Small intestine (tissue), 7 donors: ENCODE measurements at regions not wholly inside any gene's neighbourhood (a gene's known extent, or its start where the extent isn't known, plus 50 kb on each side); places are given as distances from the start of the nearest gene placed in this dataset.

Source experiments
- DNase-seq, 2 donors: peaks; one replicate each; pipeline versions ENCODE4 v3.0.0 to v3.0.0-alpha.2; 2013
- FAIRE-seq: peaks from 2 replicates; lab custom pipeline; 2012; peaks lifted over from hg19 to GRCh38; lab: Jason Lieb, UNC
- H3K27ac ChIP-seq, 3 donors: one replicate each; pipeline ENCODE4 v1.5.1; 2013; ENCODE audit warnings: low read length in 2 of 3, mild to moderate bottlenecking in 2 of 3, control low read depth in 1 of 3, inconsistent platforms in 1 of 3, low read depth in 1 of 3, moderate library complexity in 1 of 3
- H3K27me3 ChIP-seq, 3 donors: one replicate each; pipeline ENCODE4 v1.6.1; 2013; ENCODE audit warnings: low read length in 3 of 3, inconsistent platforms in 1 of 3; ENCODE audit not compliant: control insufficient read depth in 3 of 3, insufficient read depth in 3 of 3
- H3K36me3 ChIP-seq, 3 donors: one replicate each; pipeline ENCODE4 v1.6.1; 2013; ENCODE audit warnings: low read length in 3 of 3, inconsistent platforms in 1 of 3, low read depth in 1 of 3, mild to moderate bottlenecking in 1 of 3, moderate library complexity in 1 of 3; ENCODE audit not compliant: control insufficient read depth in 3 of 3, insufficient read depth in 2 of 3
- H3K4me1 ChIP-seq, 3 donors: one replicate each; pipeline ENCODE4 v1.6.1; 2013; ENCODE audit warnings: low read length in 2 of 3, inconsistent platforms in 1 of 3, low read depth in 1 of 3, mild to moderate bottlenecking in 1 of 3, moderate library complexity in 1 of 3; ENCODE audit not compliant: control insufficient read depth in 3 of 3, insufficient read depth in 2 of 3
- H3K4me3 ChIP-seq, 3 donors: one replicate each; pipeline ENCODE4 v1.5.1; 2013; ENCODE audit warnings: low read length in 3 of 3, control low read depth in 1 of 3, inconsistent platforms in 1 of 3, low read depth in 1 of 3, mild to moderate bottlenecking in 1 of 3, moderate library complexity in 1 of 3
- H3K9me3 ChIP-seq, 2 donors: one replicate each; pipeline ENCODE4 v1.6.1; 2013; ENCODE audit warnings: low read depth in 1 of 2, low read length in 1 of 2; ENCODE audit not compliant: control insufficient read depth in 2 of 2, insufficient read depth in 1 of 2
- WGBS, 3 donors: extraction: QIAGEN DNeasy Blood & Tissue Kit; methylation state at CpG; one replicate each; pipeline ENCODE4 v1.1.7; 2013; 5-methylcytosine and 5-hydroxymethylcytosine counted together
- donor health status: healthy with polysubstance abuse.
- donor health status: control.
- donor health status: control.
- donor health status: Bipolar disorder and iron deficiency.
- donor health status: healthy.

GRCh38 chr1:69076631-69077030 lies 491.1 kb upstream of the LRRC7 start:
- no peaks in the 10 kb centered on the region for H3K36me3 ChIP-seq
- no peak for DNase-seq
- H3K4me3 ChIP-seq, result no peak overlapping the region
- H3K4me1 ChIP-seq, result no peaks in the 10 kb centered on the region
- no peaks in the 10 kb centered on the region for H3K27me3 ChIP-seq
- peaks cover 0 to 14% of the 10 kb centered on the region in 2 donors for H3K9me3 ChIP-seq
- no peak for FAIRE-seq
- 47 to 56% (median 49%) methylated on average over 3 of the region's 3 CpGs for WGBS, 3 donors
- no peak overlapping the region for H3K27ac ChIP-seq

GRCh38 chr1:69077198-69077597 lies 490.5 kb upstream of the LRRC7 start:
- no peaks in the 10 kb centered on the region for H3K4me1 ChIP-seq
- no peak overlapping the region for H3K27ac ChIP-seq
- no peaks in the 10 kb centered on the region for H3K27me3 ChIP-seq
- no peaks in the 10 kb centered on the region for H3K36me3 ChIP-seq
- H3K4me3 ChIP-seq, result no peak overlapping the region
- WGBS, 3 donors, result 81 to 91% (median 87%) methylated on average over 1 of the region's 1 CpG
- peaks cover 0 to 8% of the 10 kb centered on the region in 2 donors for H3K9me3 ChIP-seq
- FAIRE-seq (no peak), DNase-seq (no peak)

DNA sequence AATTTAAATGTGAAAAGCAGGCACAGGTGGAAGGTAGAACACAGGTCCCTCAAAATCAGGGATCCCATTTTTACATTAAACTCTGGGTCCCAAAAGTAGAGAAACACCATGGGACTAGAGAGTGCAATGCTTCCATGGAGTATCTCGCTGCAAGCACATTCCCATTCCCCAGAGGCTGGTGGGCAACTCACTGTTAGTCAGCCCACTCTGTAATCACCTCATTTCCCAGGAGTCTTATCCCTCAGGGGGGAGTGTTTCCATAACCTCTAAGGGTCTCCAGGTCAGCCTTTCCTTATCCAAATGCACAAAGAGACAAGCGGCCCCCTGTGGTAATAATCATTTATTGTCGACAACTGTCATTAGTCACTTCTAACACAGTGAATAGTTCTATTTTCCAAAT lies 490.1 kb upstream of the LRRC7 start:
- Histone ChIP-seq H3K4me1 (no peaks in the 10 kb centered on the region), H3K27ac (no peak overlapping the region), H3K36me3 (no peaks in the 10 kb centered on the region), H3K9me3 (peaks cover 0 to 7% of the 10 kb centered on the region in 2 donors), H3K4me3 (no peak overlapping the region), H3K27me3 (no peaks in the 10 kb centered on the region)
- no peak for DNase-seq
- FAIRE-seq, result no peak
- 68 to 79% (median 78%) methylated on average over 3 of the region's 3 CpGs for WGBS, 3 donors

DNA sequence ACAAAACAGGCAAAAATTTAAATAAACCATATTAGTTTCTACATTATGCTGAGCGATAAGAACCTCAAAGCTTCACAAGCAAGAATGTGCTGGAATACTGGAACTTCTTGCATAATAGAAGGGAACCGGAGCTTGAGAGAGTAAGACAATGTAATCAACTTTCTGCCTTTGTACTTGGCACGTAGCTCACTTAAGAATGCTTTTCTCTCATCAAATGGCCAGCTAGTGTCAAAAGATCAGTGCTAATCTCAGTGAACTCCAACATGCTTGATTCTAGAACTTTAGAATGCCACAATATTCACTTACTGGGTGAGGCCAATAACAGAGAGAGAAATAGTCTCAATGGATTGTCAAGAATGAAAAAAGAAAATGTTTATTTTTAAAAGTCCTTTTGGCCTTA lies 486.1 kb upstream of the LRRC7 start:
- FAIRE-seq, result no peak
- no peaks in the 10 kb centered on the region for H3K4me1 ChIP-seq
- no peaks in the 10 kb centered on the region for H3K27me3 ChIP-seq
- H3K27ac ChIP-seq, result no peak overlapping the region
- H3K4me3 ChIP-seq, result no peak overlapping the region
- no peaks in the 10 kb centered on the region for H3K36me3 ChIP-seq
- H3K9me3 ChIP-seq, result no peaks in the 10 kb centered on the region
- no peak for DNase-seq
- WGBS, 3 donors, result 56 to 71% (median 67%) methylated on average over 3 of the region's 3 CpGs

- no peak for DNase-seq
- WGBS, 3 donors, result 56 to 64% (median 61%) methylated on average over 4 of the region's 4 CpGs
- Histone ChIP-seq H3K27ac (no peak overlapping the region), H3K4me1 (no peaks in the 10 kb centered on the region), H3K36me3 (no peaks in the 10 kb centered on the region), H3K4me3 (no peak overlapping the region), H3K27me3 (no peaks in the 10 kb centered on the region), H3K9me3 (no peaks in the 10 kb centered on the region)
- no peak for FAIRE-seq
These were observed 485.4 kb upstream of the LRRC7 start for GRCh38 chr1:69082312-69082711.

- no peaks in the 10 kb centered on the region for H3K4me1 ChIP-seq
- H3K4me3 ChIP-seq, result no peak overlapping the region
- FAIRE-seq (no peak), DNase-seq (no peak)
- no peaks in the 10 kb centered on the region for H3K9me3 ChIP-seq
- H3K36me3 ChIP-seq, result no peaks in the 10 kb centered on the region
- no peak overlapping the region for H3K27ac ChIP-seq
- no peaks in the 10 kb centered on the region for H3K27me3 ChIP-seq
These were observed 481.6 kb upstream of the LRRC7 start for GRCh38 chr1:69086148-69086547.

- DNase-seq, result no peak
- WGBS, 3 donors, result 31 to 78% (median 54%) methylated on average over 1 of the region's 1 CpG
- no peaks in the 10 kb centered on the region for H3K36me3 ChIP-seq
- H3K27ac ChIP-seq, result no peak overlapping the region
- H3K27me3 ChIP-seq, result no peaks in the 10 kb centered on the region
- no peaks in the 10 kb centered on the region for H3K4me1 ChIP-seq
- no peak for FAIRE-seq
- no peak overlapping the region for H3K4me3 ChIP-seq
- H3K9me3 ChIP-seq, result no peaks in the 10 kb centered on the region
These were observed 479.2 kb upstream of the LRRC7 start for GRCh38 chr1:69088571-69088970.

DNA sequence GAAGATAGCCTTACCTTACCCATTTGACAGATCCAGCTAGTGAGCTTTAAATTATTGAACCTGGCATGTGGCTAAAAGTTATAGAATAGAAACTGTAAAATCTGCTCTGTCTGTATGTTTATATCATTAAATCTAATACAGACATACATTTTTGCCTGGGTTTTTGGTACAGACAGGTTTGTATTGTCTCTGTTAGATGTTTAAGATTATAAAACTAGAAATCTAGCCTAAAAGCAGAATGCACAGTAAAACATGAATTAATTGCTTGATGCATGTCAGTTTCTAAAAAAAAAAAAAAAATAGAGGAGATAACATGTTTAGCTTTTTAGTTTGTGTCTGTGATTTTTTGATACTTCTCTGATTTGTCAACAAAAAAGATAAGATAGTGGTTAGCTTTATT lies 477.6 kb upstream of the LRRC7 start:
- Histone ChIP-seq H3K36me3 (no peaks in the 10 kb centered on the region), H3K4me3 (no peak overlapping the region), H3K27ac (no peak overlapping the region), H3K27me3 (no peaks in the 10 kb centered on the region), H3K4me1 (no peaks in the 10 kb centered on the region), H3K9me3 (no peaks in the 10 kb centered on the region)
- no peak for FAIRE-seq
- DNase-seq, result no peak

GRCh38 chr1:69090752-69091151 lies 477.0 kb upstream of the LRRC7 start:
- Histone ChIP-seq H3K27ac (no peak overlapping the region), H3K4me1 (no peaks in the 10 kb centered on the region), H3K4me3 (no peak overlapping the region), H3K9me3 (no peaks in the 10 kb centered on the region), H3K27me3 (no peaks in the 10 kb centered on the region), H3K36me3 (no peaks in the 10 kb centered on the region)
- DNase-seq (no peak), FAIRE-seq (no peak)
- WGBS, 3 donors, result 22 to 63% (median 39%) methylated on average over 1 of the region's 1 CpG
